Breast epithelium (tissue), 4 donors: ENCODE measurements at regions not wholly inside any gene's neighbourhood (a gene's known extent, or its start where the extent isn't known, plus 50 kb on each side); places are given as distances from the start of the nearest gene placed in this dataset.

Experiments
- DNase-seq, 2 donors: peaks; one replicate each; pipeline ENCODE4 v3.0.0-alpha.2; 2019; ENCODE audit warnings: low spot score in 2 of 2
- H3K27ac ChIP-seq, 2 donors: fragments of 200-600 bp; sonication (generic) in 1 of 2; one replicate each; pipeline ENCODE4 v1.5.1; 2016 to 2019; ENCODE audit warnings: mild to moderate bottlenecking in 1 of 2
- H3K27me3 ChIP-seq, 2 donors: fragments of 200-600 bp; sonication (generic) in 1 of 2; one replicate each; pipeline versions ENCODE4 v1.5.1 to v1.6.0; 2017 to 2019; ENCODE audit warnings: control low read depth in 1 of 2, mild to moderate bottlenecking in 1 of 2
- H3K36me3 ChIP-seq: fragments of 200-600 bp; one replicate; pipeline ENCODE4 v1.5.1; 2019
- H3K4me1 ChIP-seq, 2 donors: fragments of 200-600 bp; sonication (generic); one replicate each; pipeline ENCODE4 v1.5.1; 2016 to 2019; ENCODE audit warnings: control low read depth in 1 of 2
- H3K4me3 ChIP-seq, 3 donors: fragments of 200-600 bp; sonication (generic); 1 replicate in 2 of 3; 2 replicates in 1 of 3; pipeline ENCODE4 v1.5.1; 2016 to 2019; ENCODE audit warnings: mild to moderate bottlenecking in 3 of 3, moderate library complexity in 2 of 3
- H3K9me3 ChIP-seq, 2 donors: fragments of 200-600 bp; sonication (generic) in 1 of 2; one replicate each; pipeline ENCODE4 v1.5.1; 2016 to 2019; ENCODE audit warnings: control low read depth in 1 of 2
- POLR2A ChIP-seq: fragments of 450-650 bp; IDR thresholded peaks from one replicate; pipeline ENCODE4 v1.6.1; 2016; ENCODE audit warnings: antibody characterized with exemption, mild to moderate bottlenecking, moderate library complexity
- POLR2AphosphoS5 ChIP-seq, 3 donors: sonication (generic); formaldehyde crosslinking; IDR thresholded peaks; one replicate each; pipeline ENCODE4 v1.6.1; 2017; ENCODE audit warnings: antibody characterized with exemption in 3 of 3
- intact Hi-C: fragments of 100-400 bp; cut with DNase I; formaldehyde crosslinking; loops from one replicate; pipeline ENCODE4 v1.15.1; 2023; ENCODE audit warnings: low total_unique reads
- TF ChIP-seq, protein P1 (sequence below), 3 donors: fragments of 450-650 bp; IDR thresholded peaks; one replicate each; pipeline ENCODE4 v1.5.1; 2016 to 2017; ENCODE audit warnings: antibody characterized with exemption in 3 of 3, mild to moderate bottlenecking in 3 of 3, moderate library complexity in 3 of 3

DNA sequence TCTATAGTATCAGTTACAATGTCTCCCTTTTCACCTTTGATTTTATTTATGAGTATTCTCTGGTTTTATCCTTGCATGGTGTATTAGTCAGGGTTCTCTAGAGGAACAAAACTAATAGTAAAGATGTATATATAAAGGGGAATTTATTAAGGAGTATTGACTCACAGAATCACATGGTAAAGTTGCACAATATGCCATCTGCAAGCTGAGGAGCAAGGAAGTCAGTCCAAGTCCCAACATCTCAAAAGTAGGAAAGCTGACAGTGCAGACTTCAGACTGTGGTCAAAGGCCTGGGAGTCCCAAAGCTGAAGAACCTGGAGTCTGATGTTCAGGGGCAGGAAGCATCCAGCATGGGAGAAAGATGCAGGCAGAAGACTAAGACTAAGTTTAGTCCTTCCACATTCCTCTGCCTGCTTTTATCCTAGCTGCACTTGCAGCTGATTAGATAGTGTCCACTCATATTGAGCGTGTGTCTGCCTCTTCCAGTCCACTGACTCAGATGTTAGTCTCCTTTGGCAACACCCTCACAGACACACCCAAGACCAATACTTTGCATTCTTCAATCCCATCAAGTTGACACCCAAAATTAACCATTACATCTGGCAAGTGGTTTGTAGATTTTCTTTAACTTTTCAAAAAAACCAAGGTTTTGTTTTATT is 308.0 kb upstream of the LMO3 start:
- TF ChIP-seq POLR2AphosphoS5 (IDR thresholded peaks at IDR 0.05) (no peak), POLR2A (no peak)
- TF ChIP-seq, protein P1, sequence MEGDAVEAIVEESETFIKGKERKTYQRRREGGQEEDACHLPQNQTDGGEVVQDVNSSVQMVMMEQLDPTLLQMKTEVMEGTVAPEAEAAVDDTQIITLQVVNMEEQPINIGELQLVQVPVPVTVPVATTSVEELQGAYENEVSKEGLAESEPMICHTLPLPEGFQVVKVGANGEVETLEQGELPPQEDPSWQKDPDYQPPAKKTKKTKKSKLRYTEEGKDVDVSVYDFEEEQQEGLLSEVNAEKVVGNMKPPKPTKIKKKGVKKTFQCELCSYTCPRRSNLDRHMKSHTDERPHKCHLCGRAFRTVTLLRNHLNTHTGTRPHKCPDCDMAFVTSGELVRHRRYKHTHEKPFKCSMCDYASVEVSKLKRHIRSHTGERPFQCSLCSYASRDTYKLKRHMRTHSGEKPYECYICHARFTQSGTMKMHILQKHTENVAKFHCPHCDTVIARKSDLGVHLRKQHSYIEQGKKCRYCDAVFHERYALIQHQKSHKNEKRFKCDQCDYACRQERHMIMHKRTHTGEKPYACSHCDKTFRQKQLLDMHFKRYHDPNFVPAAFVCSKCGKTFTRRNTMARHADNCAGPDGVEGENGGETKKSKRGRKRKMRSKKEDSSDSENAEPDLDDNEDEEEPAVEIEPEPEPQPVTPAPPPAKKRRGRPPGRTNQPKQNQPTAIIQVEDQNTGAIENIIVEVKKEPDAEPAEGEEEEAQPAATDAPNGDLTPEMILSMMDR (IDR thresholded peaks at IDR 0.05): no peak

DNA sequence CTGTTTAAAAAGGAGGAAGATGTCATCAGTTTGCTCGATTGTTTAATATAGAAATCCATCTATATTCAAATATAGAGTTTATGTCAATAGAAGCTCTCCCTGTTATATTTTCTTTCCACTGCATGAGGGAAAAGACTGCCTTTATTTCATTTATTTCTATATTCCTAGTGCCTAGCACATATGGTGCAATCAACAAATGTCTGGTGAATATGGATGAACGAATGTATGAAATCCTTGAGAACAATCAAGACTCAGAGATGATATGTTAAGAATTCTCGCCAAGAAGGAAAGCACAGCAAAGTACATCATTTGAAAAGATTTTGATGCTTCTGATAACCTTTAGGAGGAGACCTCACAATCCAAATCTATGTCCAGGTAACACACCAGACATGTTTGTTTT is 296.0 kb upstream of the LMO3 start:
- no peak for DNase-seq
- H3K27me3 ChIP-seq: no peaks in the 10 kb centered on the region
- H3K36me3 ChIP-seq: no peaks in the 10 kb centered on the region
- H3K4me3 ChIP-seq: no peak overlapping the region
- TF ChIP-seq, protein P1 (IDR thresholded peaks at IDR 0.05): no peak
- TF ChIP-seq POLR2AphosphoS5 (IDR thresholded peaks at IDR 0.05) (no peak), POLR2A (no peak)
- intact Hi-C loops: no loop called here
- no peaks in the 10 kb centered on the region for H3K9me3 ChIP-seq
- no peak overlapping the region for H3K27ac ChIP-seq
- H3K4me1 ChIP-seq: no peaks in the 10 kb centered on the region

More for the DNA sequence above, 308.0 kb upstream of the LMO3 start:
- H3K27me3 ChIP-seq: no peaks in the 10 kb centered on the region
- DNase-seq: no peak
- H3K4me3 ChIP-seq: no peak overlapping the region
- no peaks in the 10 kb centered on the region for H3K4me1 ChIP-seq
- H3K27ac ChIP-seq: no peak overlapping the region
- H3K36me3 ChIP-seq: no peaks in the 10 kb centered on the region
- intact Hi-C loops: no loop called here
- no peaks in the 10 kb centered on the region for H3K9me3 ChIP-seq

DNA sequence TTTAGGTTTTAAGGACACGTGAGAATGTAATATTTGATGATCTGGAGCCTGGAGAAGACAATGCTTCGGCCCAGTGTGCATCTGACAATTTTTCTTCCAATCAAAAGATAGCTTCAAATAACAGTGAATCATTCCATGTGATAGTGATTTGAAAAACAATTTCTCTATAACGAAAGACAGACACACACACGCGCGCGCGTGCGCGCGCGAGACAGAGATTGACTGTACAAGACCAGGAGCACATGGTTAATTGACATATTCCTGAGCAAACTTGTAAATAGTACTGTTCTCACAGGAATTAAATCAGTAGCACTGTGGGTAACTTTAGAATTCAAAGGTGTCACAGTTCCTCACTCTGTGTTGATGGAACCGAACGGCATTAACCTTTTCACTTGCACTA is 287.5 kb upstream of the LMO3 start:
- no peak overlapping the region for H3K27ac ChIP-seq
- TF ChIP-seq POLR2A (no peak), POLR2AphosphoS5 (IDR thresholded peaks at IDR 0.05) (no peak)
- TF ChIP-seq, protein P1 (IDR thresholded peaks at IDR 0.05): no peak
- H3K4me1 ChIP-seq: no peaks in the 10 kb centered on the region
- no peak overlapping the region for H3K4me3 ChIP-seq
- peaks cover 0 to 8% of the 10 kb centered on the region in 2 donors for H3K9me3 ChIP-seq
- intact Hi-C loops: no loop called here
- no peaks in the 10 kb centered on the region for H3K36me3 ChIP-seq
- no peaks in the 10 kb centered on the region for H3K27me3 ChIP-seq
- no peak for DNase-seq

DNA sequence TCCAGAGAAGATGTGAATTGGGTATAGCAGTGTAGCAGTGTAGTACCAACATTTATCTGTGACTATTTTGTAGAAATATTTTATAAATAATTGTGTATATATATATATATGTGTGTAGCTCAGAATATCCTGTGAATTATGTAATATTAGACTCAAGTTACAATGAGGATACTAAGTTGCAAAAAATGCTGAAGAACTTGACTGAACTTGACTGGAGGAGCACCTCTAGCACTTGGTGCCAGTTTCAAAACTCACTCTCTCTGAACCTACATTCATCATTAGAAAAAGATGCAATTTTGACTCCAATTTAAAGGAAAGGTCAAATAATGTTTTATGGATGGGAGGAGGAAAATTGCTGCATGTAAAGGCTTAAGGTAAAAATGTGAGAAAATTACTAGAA is 285.7 kb upstream of the LMO3 start:
- no peaks in the 10 kb centered on the region for H3K36me3 ChIP-seq
- H3K27ac ChIP-seq: no peak overlapping the region
- peaks cover 0 to 8% of the 10 kb centered on the region in 2 donors for H3K9me3 ChIP-seq
- H3K27me3 ChIP-seq: no peaks in the 10 kb centered on the region
- no peak overlapping the region for H3K4me3 ChIP-seq
- intact Hi-C loops: no loop called here
- TF ChIP-seq, protein P1 (IDR thresholded peaks at IDR 0.05): no peak
- TF ChIP-seq POLR2AphosphoS5 (IDR thresholded peaks at IDR 0.05) (no peak), POLR2A (no peak)
- no peaks in the 10 kb centered on the region for H3K4me1 ChIP-seq
- DNase-seq: no peak

DNA sequence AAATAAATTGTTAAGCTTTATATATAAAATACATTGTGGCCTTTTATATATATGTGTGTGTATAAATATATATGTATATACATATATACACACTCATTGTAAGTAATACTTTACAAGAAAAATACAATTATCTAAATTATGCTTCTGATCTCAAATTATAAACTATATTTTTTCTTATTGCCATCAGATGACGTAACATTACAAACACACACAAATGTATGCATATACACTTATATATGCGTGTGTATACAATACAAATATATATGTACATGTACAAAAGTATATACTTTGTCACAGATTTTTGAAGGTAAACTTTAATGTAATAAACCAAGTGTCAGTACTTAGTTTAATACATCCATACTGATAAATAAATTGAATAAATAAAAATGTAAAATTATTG is 278.9 kb upstream of the LMO3 start:
- intact Hi-C loops: no loop called here

More for the DNA sequence above, 278.9 kb upstream of the LMO3 start:
- H3K36me3 ChIP-seq: no peaks in the 10 kb centered on the region
- no peak overlapping the region for H3K4me3 ChIP-seq
- no peaks in the 10 kb centered on the region for H3K27me3 ChIP-seq
- DNase-seq: no peak
- H3K27ac ChIP-seq: no peak overlapping the region
- no peak for TF ChIP-seq POLR2A
- TF ChIP-seq, protein P1 (IDR thresholded peaks at IDR 0.05): no peak
- no peak for TF ChIP-seq POLR2AphosphoS5 (IDR thresholded peaks at IDR 0.05)
- H3K4me1 ChIP-seq: no peaks in the 10 kb centered on the region
- H3K9me3 ChIP-seq: peaks cover 0 to 8% of the 10 kb centered on the region in 2 donors
